ENCODE measurements at regions not wholly inside any gene's neighbourhood (a gene's known extent, or its start where the extent isn't known, plus 50 kb on each side); places are given as distances from the start of the nearest gene placed in this dataset.

- TF ChIP-seq RAD21 (IDR thresholded peaks at IDR 0.05; ENCODE audit: insufficient read depth, low read depth, low read length) (no peak), MXI1 (IDR thresholded peaks at IDR 0.05; ENCODE audit: low read depth, low read length) (no peak), USF2 (IDR thresholded peaks at IDR 0.05; ENCODE audit: borderline replicate concordance, low read depth, low read length) (no peak), TBL1XR1 (IDR thresholded peaks at IDR 0.05; ENCODE audit: low read depth, low read length) (no peak), EP300 (IDR thresholded peaks at IDR 0.05; ENCODE audit: borderline replicate concordance in 1 of 2, control insufficient read depth in 1 of 2, low read depth in 2 of 2, low read length in 2 of 2) (no peak), CTCF (IDR thresholded peaks at IDR 0.05 in 2 of 3, conservative IDR thresholded peaks at IDR 0.05 in 1 of 3; ENCODE audit: control insufficient read depth in 2 of 3, extremely low read depth in 1 of 3, insufficient read depth in 1 of 3, low read depth in 3 of 3, low read length in 3 of 3) (no peak), BACH1 (IDR thresholded peaks at IDR 0.05; ENCODE audit: borderline replicate concordance) (no peak), TAF1 (IDR thresholded peaks at IDR 0.05; ENCODE audit: borderline replicate concordance, low read depth, low read length) (no peak), SIN3A (IDR thresholded peaks at IDR 0.05; ENCODE audit: low read depth, low read length) (no peak), SMC3 (IDR thresholded peaks at IDR 0.05; ENCODE audit: borderline replicate concordance, low read length) (no peak), ELK1 (IDR thresholded peaks at IDR 0.05; ENCODE audit: low read depth, low read length) (no peak)
These were observed 198.8 kb downstream of the KCNS3 start for GRCh38 chr2:18077231-18077630.
